ENCODE measurements at regions not wholly inside any gene's neighbourhood (a gene's known extent, or its start where the extent isn't known, plus 50 kb on each side); places are given as distances from the start of the nearest gene placed in this dataset.

DNA sequence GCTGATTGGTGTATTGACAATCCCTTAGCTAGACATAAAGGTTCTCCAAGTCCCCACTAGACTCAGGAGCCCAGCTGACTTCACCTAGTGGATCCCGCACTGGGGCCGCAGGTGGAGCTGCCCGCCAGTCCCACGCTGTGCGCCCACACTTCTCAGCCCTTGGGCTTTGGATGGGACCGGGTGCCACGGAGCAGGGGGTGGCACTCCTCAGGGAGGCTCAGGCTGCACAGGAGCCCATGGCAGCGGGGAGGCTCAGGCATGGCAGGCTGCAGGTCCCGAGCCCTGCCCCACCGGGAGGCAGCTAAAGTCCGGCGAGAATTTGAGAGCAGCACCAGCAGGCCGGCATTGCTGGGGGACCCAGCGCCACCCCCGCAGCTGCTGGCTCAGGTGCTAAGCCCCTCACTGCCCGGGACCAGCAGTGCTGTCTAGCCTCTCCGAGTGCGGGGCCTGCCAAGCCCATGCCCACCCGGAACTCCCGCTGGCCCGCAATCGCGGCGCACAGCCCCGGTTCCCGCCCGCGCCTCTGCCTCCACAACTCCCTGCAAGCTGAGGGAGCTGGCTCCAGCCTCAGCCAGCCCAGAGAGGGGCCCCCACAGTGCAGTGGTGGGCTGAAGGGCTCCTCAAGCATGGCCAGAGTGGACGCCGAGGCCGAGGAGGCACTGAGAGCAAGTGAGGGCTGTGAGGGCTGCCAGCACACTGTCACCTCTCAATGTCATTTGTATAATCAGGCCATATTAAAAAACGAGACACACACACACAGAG, 437.2 kb downstream of the CSNK1G3 start:
- TF ChIP-seq, protein P1, sequence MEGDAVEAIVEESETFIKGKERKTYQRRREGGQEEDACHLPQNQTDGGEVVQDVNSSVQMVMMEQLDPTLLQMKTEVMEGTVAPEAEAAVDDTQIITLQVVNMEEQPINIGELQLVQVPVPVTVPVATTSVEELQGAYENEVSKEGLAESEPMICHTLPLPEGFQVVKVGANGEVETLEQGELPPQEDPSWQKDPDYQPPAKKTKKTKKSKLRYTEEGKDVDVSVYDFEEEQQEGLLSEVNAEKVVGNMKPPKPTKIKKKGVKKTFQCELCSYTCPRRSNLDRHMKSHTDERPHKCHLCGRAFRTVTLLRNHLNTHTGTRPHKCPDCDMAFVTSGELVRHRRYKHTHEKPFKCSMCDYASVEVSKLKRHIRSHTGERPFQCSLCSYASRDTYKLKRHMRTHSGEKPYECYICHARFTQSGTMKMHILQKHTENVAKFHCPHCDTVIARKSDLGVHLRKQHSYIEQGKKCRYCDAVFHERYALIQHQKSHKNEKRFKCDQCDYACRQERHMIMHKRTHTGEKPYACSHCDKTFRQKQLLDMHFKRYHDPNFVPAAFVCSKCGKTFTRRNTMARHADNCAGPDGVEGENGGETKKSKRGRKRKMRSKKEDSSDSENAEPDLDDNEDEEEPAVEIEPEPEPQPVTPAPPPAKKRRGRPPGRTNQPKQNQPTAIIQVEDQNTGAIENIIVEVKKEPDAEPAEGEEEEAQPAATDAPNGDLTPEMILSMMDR (IDR thresholded peaks at IDR 0.05): no peak
- no peak for TF ChIP-seq POLR2A (IDR thresholded peaks at IDR 0.05)

All from uterus (tissue), 2 donors.